HG03354 (cell line): ENCODE measurements at regions not wholly inside any gene's neighbourhood (a gene's known extent, or its start where the extent isn't known, plus 50 kb on each side); places are given as distances from the start of the nearest gene placed in this dataset.

Experiments used
- ATAC-seq: cut with Tn5 transposase; IDR thresholded peaks from one replicate; pipeline ENCODE4 v1.9.1; 2021; ENCODE audit warnings: mild to moderate bottlenecking; ENCODE audit not compliant: unreplicated experiment, poor library complexity, severe bottlenecking

DNA sequence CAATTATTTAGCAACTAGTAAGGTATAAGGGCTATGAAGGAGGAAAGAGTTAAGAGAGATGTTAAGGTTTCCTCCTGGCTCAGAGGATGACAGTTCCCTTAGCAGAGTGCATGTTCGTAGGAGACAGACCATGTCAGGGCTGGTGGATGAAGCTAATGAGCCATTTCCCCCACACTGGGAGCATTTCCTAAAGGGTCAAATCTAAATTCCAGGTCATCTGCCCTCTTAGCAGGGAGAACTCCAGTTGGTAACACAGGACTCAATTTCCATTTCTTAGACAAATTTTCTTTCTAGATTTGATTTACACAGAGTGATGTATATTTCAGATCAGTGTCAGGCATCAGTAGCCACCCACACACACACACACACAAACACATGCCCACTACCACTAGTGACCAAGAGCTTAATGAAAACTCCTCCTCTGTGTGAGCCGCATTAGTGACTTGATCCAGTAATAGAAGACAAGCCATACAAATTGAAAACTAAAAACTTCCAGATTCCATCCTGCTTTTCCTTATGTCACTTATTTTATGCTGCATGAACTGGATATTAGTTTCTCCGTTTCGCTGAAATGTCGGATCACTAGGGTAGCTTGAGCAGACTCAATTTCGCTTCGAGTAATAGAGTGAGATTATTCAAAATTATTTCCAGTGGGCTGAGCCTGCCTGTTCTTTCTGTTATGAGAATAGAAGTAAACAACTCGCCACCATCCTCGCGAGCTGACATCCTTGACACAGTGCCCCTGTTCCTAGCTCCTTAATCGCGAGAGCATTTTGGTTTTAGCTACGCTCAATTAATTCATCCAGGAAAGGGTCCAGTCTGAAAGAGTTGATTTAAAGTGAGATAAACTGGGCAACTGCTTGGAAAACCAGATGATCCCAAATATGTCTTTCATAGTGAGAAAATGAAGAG, 582.6 kb downstream of the SOX6 start:
- ATAC-seq: no peak

DNA sequence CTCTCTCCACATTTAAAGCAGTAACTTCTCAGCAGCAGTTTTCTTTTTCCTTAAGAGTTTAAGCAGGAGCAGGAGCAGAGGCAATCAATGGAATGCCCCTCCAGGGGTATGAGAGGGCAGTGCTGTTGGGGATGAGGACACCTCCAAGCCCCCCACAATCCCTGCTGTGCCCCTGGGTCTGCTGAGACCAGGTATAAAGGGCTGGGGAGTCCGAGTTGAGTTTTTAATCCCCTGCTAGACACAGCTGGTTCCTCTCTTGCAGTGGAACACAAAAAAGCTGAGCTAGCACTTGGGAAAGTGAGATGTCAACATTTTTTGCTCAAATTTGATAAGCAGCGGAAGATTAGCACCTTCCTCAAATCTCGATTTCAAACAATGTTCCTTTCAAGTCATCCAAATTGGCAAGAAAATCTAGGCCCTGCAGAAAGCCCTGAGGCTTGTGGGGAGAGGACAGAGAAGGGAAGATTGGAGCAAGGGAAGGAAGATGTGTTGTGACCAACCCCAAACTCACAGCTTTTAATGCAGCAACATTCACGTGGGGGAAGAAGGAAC, 581.9 kb downstream of the SOX6 start:
- no peak for ATAC-seq

DNA sequence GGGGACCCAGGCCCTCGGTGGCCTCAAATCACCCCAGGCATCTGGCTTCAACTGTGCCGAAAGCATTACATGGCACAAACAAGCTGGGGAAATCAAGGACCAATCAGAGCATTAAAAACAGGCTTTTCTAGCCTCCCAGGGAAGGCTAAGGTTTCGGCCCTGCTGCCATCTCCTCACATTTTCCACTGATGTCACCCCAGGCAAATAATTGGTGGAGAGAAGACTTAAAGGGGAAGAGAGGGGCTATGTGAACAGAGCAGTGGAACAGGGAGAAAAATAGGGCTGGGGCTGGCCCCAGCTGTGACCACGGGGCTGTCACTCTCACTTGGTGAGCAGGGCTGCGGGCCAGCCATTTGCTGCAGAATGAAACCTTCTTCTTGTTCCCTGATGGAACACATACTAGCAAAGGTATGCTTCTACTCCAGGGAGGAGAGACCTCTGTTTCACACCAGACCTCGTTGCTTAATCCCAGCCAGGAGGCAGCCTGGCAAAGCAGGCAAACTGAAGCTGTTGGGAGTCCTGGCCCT, 581.3 kb downstream of the SOX6 start:
- ATAC-seq: no peak

DNA sequence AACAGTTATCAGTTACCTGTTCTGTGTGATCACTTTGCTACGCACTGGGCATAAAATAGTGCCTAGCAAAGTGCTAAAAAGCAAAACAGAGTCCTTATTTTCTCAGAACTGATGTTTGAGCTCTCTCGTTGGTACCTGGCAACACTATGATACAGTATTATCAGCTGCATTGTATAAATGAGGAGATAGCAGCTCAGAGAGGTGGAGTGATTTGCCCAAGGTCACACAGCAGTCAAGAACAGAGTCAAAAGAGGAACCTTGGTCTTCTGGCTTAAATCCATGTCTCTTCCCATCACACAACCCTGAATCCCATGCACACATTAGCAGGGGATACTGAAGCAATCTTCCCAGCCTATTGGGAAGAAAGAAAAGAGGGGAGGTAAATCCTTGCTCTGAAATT, 580.5 kb downstream of the SOX6 start:
- ATAC-seq: no peak

DNA sequence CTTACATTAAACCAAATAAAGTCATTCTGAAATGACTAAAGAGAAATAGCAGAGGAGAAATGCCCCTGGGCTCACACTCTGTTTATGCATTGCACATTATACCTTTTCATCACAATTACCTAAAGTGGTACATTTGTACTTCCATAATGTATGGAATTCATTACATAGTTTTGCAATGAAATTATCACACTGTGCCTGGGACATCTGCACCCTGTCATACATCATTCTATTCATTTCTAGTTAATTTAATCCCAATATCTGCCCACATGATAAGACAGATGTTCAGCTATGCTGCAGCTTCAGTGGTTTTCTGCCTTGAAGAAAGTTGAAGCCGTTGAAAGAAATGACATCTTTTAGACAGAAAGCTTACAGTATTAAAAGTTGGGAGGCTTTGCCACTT, 580.0 kb downstream of the SOX6 start:
- ATAC-seq: no peak

DNA sequence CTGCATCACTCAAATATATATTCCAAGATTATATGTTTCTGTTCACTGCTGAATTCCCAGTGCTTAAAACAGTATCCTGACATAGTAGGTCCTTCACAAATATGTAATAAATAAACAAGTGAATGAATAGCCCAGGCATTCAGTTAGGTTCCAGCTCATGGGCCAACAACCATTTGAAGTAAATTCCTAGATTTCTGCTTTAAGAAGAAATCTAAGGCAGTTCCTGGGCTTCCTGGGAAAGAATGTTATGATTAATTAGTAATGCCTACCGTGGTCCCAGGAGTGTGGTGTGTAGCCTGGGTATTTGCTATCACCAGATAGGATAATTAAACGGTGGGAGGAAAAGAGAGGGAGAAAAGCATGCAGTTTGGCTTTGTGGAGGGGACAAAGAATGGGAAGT, 576.8 kb downstream of the SOX6 start:
- no peak for ATAC-seq

DNA sequence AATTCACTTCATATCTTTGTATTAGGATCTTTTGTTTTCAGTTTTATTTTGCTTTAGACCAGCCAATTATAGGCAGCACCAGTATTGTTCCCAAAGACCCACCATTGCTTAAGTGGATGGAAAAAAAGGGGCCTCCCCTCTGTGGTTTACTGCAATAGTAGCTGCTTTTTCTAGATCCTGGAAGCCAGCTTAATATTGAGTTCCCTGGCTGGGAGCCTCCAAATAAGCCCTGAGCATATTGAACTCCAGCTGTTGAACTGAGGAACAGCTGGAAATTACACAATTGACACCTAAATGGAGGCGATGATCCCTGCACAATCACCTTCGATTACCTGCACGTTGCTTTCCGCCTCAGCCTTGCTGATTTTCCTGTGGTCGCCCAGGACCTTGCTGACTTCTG, 576.0 kb downstream of the SOX6 start:
- no peak for ATAC-seq

DNA sequence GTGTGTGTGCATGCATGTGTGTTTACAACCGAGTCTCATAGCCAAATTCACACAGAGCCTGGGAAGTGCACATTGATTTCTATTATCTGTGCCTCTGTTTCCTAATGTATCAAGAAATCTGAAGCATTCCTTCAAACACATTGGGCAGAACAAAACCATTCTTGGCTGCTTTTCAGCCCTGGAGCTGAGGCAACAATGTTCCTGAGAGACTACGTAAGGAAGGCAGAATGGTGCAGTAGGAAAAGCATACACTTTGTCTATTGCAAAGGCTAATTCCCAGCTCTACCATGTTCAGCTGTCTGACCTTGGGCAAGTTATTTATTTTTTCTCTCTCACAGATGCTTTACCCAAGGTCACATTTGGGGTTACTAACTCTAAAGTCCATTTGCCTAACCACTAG, 575.5 kb downstream of the SOX6 start:
- ATAC-seq: no peak

DNA sequence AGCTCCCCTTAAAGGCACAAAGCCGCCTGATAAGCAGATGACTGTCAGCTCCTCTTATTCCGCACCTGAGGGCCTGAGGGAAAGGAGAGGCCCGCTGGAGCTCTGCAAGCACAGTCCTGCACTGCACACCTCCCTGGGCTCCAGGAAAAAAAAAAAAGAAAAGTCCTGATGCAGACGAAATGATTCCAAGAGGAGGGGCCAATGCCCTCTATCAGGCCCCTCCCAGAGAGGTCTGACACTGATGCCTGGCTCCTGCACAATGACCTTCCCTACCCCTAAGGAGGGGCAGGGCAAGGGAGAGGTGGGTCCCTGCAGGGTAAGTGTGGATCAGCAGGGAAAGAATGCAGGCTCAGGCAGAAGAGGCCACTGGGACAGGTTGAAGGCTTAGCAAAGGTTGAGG, 572.7 kb downstream of the SOX6 start:
- no peak for ATAC-seq

DNA sequence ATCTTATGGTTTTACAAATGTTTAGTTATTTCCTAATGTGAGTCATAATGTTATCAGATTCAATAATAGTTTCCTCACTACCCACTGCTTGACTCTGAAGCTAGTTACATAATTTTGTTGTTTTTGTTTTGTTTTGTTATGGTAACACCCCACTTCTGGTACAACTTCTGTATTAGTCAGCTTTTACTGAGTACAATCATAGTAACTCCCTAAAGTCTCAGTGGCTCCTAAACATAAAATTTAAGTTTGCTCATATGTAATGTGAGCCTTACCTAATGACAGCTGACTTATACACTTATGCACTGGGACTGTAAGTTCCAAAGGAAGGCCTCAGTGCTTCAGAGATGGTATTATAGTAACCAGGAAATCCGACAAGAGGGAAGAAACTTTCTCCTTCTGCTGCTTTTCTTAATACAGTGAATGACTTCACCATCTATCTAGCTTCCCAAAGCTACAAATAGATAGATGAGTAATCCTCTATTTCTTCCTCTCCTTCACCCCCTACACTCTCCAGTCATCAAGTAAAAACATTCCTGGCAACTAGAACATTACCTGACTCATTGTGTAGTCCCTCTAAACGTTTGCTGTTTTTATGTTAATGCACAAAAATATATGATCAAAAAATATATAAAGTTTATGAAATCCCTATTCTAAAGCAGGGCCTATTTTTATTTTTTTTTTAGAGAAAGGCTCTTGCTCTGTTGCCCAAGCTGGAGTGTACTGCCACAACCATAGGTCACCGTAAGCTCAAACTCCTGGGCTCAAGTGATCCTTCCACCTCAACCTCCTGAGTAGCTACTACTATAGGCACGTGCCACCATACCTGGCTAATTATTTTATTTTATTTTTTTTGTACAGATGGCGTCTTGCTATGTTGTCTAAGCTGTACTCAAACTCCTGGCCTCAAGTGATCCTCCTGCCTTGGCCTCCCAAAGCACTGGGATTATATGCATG, 563.0 kb downstream of the SOX6 start:
- ATAC-seq: no peak

DNA sequence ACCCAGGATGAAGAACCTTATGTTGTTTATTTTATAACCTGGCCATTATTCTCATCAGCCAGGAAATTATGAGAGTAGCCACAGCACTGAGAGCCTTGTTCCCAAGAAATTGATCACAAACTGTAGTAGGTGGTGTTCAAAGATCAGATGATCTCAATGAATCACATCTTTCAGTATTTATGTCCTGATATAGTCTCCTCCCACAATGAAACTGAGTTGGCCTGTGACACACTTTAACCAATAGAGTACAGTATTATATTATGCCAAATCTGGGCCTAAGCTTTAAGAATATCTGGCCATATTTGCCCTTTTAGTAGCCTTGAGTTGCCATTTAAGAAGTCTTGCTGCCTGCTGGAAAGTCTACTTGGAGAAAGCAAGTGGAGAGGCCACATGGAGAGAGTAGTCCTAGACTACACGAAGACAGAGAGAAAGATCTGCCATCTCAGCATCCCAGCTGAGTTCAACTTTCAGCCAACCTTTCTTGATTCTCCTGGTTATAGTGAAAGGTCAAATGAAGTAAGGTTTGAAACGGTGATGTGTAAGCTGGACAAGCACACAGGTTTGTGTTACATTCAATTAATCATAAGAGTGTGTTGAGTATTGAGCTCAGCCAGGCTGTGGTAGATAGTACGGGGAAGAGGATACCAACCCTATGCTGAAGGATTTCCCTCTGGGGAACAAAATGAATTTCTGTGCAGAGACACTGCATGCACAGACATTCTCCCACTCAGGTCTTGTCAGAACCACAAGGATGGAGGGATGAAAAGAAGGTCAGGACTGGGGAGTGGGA, 561.8 kb downstream of the SOX6 start:
- no peak for ATAC-seq

DNA sequence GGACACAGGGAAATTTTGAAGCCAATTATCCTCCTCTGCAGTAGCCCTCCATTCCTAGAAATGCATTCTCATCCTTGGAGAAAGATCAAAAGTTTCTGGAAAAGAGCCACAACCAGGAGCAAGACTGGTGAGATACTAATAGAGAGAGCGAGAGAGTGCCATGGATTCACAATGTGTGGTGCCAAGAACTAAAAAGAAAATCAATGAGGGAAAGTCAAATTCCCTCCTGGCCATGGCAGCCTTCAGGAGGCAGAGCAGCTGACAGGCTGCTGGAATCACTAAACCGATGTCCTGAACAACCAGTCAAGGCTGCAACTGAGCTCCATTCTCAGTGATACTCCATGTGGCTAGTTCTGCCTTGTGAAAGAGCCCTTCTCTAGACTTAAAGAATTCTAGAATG, 561.0 kb downstream of the SOX6 start:
- no peak for ATAC-seq

DNA sequence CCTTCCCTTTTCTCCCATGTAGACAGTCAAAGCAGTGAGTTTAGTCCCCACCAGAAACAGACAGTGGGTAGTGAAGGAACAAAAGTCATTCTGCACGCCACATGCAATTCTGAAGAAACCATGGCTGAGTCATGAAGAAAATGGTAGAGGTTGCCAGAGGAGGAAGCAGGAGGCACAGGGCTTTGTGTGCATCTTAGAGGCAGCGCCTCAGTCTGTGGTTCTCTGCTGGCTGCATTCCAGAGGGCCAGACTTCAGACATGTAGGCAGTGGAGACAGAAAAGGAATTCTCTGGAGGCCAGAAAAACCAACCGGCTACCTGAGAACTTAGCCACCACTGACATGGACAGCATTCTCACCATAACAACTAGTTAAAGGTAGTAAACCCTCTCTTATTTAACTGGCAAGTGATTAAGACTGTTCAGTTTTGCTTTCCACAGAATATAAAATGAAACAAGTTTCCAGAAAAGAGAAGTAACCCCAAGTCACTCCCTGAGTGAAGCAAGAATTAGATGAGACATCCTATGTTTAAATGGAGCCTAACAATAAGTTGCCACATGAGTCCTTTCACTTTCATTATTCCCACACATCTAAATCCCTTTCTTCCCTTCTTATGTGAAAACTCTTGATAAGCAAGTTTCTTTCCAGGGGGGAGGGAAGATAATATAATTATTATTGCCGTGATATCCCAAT, 556.1 kb downstream of the SOX6 start:
- ATAC-seq: no peak

DNA sequence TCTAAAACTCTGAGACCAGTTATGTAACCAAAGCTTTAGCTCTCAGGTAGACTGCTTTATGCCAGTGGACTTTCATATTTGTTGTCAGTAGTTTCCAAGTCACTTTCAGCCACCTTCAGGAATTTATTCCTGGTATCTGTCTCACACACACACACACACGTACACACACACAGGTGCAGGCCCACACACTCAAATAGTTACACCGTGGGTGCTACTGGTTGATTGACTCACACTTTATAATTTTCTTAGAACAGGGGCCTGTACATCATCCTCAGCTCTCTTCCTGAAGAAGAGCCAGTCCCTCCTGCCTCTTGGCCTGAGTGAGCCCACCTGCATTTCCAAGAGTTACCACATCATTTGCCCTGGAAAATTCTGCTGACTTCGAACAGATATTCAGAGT, 555.2 kb downstream of the SOX6 start:
- ATAC-seq: no peak

DNA sequence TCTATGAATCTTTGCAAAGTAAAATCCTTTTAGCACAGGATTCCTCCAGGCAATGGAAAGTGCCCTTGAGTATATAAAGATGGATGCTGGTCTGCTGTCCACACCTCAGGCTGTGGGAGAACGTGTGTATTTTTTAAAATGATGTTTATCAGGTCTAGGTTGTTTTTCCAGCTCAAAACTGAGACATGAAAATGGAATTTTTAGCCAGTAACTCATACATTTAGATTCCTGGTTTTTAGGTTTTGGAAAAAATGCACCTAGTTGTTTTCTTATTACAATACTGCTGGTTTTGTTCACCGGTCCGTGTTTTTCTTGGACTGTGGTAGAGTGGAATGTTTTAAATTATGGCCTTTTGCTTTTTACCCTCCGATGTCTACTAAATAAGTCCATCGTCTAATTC, 554.7 kb downstream of the SOX6 start:
- ATAC-seq: no peak

DNA sequence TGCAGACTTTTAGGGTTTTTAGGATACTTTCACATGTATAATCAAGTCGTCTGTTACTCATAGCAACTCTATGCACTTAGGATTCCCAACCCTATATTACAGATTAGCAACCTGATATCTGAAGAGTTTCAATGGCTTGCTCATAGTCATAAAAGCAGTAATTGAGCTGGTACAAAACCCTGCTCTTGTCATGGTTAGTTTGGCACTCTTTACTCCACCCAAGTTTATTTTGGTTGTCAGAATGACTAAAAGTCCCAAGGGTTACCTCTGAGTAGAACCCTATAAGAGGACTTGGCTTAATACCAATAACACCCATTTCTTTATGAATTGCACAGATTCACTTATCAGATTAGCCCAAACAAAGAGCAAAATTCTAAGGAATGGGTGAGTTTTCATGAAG, 550.6 kb downstream of the SOX6 start:
- no peak for ATAC-seq

DNA sequence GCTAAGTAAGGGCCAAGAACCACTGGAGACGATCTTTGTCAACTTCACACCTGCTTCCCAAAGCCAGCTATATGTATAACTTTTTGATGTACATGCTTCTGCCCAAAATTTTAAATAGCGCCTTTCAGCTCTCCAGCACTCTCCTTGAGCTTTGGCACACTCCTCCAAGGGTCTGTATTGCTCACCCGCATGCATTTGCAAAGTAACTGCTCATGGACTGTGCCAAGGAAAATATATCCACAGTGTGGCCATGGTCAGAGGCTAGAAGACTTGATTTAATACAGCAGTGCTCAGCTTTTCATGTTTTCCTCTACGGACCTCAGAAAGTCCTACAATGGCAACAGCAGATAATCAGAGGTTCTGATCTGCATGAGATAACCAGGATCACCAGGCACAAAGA, 550.1 kb downstream of the SOX6 start:
- ATAC-seq: no peak

DNA sequence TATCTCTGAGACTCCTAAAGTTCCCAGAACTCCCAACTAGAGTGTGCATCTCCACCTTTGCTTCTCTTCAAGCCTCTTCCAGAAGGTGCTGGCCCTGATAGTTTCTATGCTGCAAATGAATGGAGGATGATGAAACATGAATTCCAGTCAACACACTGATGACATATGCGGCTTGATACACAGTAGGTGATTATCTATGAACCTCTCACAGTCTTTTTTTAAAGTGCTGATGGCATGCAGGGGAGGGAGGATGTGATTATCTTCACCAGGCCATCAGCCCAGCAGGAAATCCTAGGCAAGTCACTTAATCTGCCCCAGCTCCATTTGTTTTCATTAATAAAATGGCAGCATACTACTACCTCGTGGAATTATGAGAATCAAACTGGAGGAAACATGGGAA, 548.5 kb downstream of the SOX6 start:
- ATAC-seq: no peak

DNA sequence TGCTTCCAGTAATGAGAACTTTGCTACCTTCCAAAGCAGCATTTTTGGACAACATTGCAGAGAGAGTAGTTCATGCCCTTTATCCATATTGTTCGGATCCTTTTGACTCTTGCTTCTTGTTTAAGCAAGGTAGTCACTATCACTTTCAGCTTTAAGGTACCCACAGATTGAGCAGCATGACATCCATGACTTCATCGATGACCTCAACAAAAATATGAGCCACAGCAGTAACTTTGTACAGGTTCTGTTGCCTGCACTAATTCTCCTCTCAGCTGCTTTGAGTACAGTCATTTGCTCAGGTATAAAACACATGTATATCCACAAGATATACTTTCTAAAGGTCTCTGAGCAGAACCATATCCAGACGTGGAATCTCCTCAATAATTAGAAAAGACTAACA, 546.3 kb downstream of the SOX6 start:
- ATAC-seq: no peak
